Large intestine (tissue), 3 donors: ENCODE measurements at regions not wholly inside any gene's neighbourhood (a gene's known extent, or its start where the extent isn't known, plus 50 kb on each side); places are given as distances from the start of the nearest gene placed in this dataset.
"Not testable (repeated sequence)": the region's sequence is repeated elsewhere in the genome, so short reads cannot be mapped to it uniquely, and the experiment has no call there.

Experiments used
- DNase-seq, 2 donors: peaks; one replicate each; pipeline versions ENCODE4 v3.0.0 to v3.0.0-alpha.2; 2013
- H3K27ac ChIP-seq: one replicate; pipeline ENCODE4 v1.5.1; 2013; ENCODE audit warnings: low read length
- H3K27me3 ChIP-seq: 2 replicates; pipeline ENCODE4 v1.6.1; 2013; ENCODE audit warnings: low read length; ENCODE audit not compliant: control insufficient read depth, insufficient read depth
- H3K36me3 ChIP-seq: 2 replicates; pipeline ENCODE4 v1.6.1; 2013; ENCODE audit warnings: low read length; ENCODE audit not compliant: control insufficient read depth, insufficient read depth
- H3K4me1 ChIP-seq: one replicate; pipeline ENCODE4 v1.6.1; 2013; ENCODE audit warnings: low read length; ENCODE audit not compliant: control insufficient read depth, insufficient read depth
- H3K4me3 ChIP-seq: one replicate; pipeline ENCODE4 v1.5.1; 2013; ENCODE audit warnings: low read length
- H3K9me3 ChIP-seq: one replicate; pipeline ENCODE4 v1.6.1; 2013; ENCODE audit warnings: mild to moderate bottlenecking, low read depth, low read length, moderate library complexity; ENCODE audit not compliant: control insufficient read depth
- WGBS: methylation state at CpG from one replicate; pipeline ENCODE4 v1.1.5; 2013; ENCODE audit warnings: low lambda C conversion rate; ENCODE audit not compliant: insufficient coverage; 5-methylcytosine and 5-hydroxymethylcytosine counted together

- 100% methylated on average over 1 of the region's 1 CpG for WGBS
- Histone ChIP-seq H3K4me1 (no peaks in the 10 kb centered on the region), H3K9me3 (no peaks in the 10 kb centered on the region), H3K27me3 (no peaks in the 10 kb centered on the region), H3K27ac (no peak overlapping the region), H3K4me3 (no peak overlapping the region), H3K36me3 (no peaks in the 10 kb centered on the region)
- DNase-seq, result no peak
These were observed 1034.0 kb upstream of the PTPRD start for GRCh38 chr9:11646831-11647230.

GRCh38 chr9:11653867-11654266, 1039.3 kb upstream of the TYRP1 start:
- Histone ChIP-seq H3K27me3 (no peaks in the 10 kb centered on the region), H3K27ac (no peak overlapping the region), H3K4me1 (no peaks in the 10 kb centered on the region), H3K4me3 (no peak overlapping the region), H3K36me3 (no peaks in the 10 kb centered on the region), H3K9me3 (no peaks in the 10 kb centered on the region)
- 97% methylated on average over 3 of the region's 3 CpGs for WGBS
- no peak for DNase-seq

- Histone ChIP-seq H3K27me3 (no peaks in the 10 kb centered on the region), H3K9me3 (no peaks in the 10 kb centered on the region), H3K27ac (no peak overlapping the region), H3K4me1 (no peaks in the 10 kb centered on the region), H3K4me3 (no peak overlapping the region), H3K36me3 (no peaks in the 10 kb centered on the region)
- 86% methylated on average over 1 of the region's 1 CpG for whole genome bisulfite sequencing
- DNase-seq, result no peak
These were observed 1029.3 kb upstream of the TYRP1 start for GRCh38 chr9:11663913-11664312.

GRCh38 chr9:11676821-11677220, 1016.4 kb upstream of the TYRP1 start:
- WGBS, result 80% methylated on average over 1 of the region's 2 CpGs
- no peaks in the 10 kb centered on the region for H3K27me3 ChIP-seq
- no peak overlapping the region for H3K27ac ChIP-seq
- DNase-seq, result no peak
- H3K4me1 ChIP-seq, result no peaks in the 10 kb centered on the region
- no peaks in the 10 kb centered on the region for H3K36me3 ChIP-seq
- peaks cover under 1% of the 10 kb centered on the region for H3K9me3 ChIP-seq
- no peak overlapping the region for H3K4me3 ChIP-seq

- H3K9me3 ChIP-seq, result no peaks in the 10 kb centered on the region
- H3K4me1 ChIP-seq, result no peaks in the 10 kb centered on the region
- no peaks in the 10 kb centered on the region for H3K36me3 ChIP-seq
- H3K4me3 ChIP-seq, result no peak overlapping the region
- H3K27ac ChIP-seq, result no peak overlapping the region
- no peaks in the 10 kb centered on the region for H3K27me3 ChIP-seq
- no peak for DNase-seq
These were observed 1006.5 kb upstream of the TYRP1 start for GRCh38 chr9:11686733-11687132.

- no peak overlapping the region for H3K27ac ChIP-seq
- H3K27me3 ChIP-seq, result no peaks in the 10 kb centered on the region
- no peaks in the 10 kb centered on the region for H3K36me3 ChIP-seq
- DNase-seq, result no peak
- no peaks in the 10 kb centered on the region for H3K9me3 ChIP-seq
- no peaks in the 10 kb centered on the region for H3K4me1 ChIP-seq
- H3K4me3 ChIP-seq, result no peak overlapping the region
These were observed 996.1 kb upstream of the TYRP1 start for GRCh38 chr9:11697126-11697525.

- no peak overlapping the region for H3K27ac ChIP-seq
- 90% methylated on average over 2 of the region's 3 CpGs for WGBS
- H3K4me3 ChIP-seq, result no peak overlapping the region
- no peak for DNase-seq
- no peaks in the 10 kb centered on the region for H3K36me3 ChIP-seq
- H3K9me3 ChIP-seq, result no peaks in the 10 kb centered on the region
- no peaks in the 10 kb centered on the region for H3K4me1 ChIP-seq
- H3K27me3 ChIP-seq, result no peaks in the 10 kb centered on the region
These were observed 991.5 kb upstream of the TYRP1 start for GRCh38 chr9:11701706-11702105.

- no peak for DNase-seq
- H3K9me3 ChIP-seq, result no peaks in the 10 kb centered on the region
- WGBS, result 80% methylated on average over 1 of the region's 2 CpGs
- H3K36me3 ChIP-seq, result no peaks in the 10 kb centered on the region
- no peaks in the 10 kb centered on the region for H3K27me3 ChIP-seq
- H3K27ac ChIP-seq, result no peak overlapping the region
- no peak overlapping the region for H3K4me3 ChIP-seq
- no peaks in the 10 kb centered on the region for H3K4me1 ChIP-seq
These were observed 990.6 kb upstream of the TYRP1 start for GRCh38 chr9:11702548-11702947.

- H3K27ac ChIP-seq, H3K4me1 ChIP-seq, DNase-seq, H3K27me3 ChIP-seq, H3K36me3 ChIP-seq, H3K4me3 ChIP-seq, H3K9me3 ChIP-seq: not testable (repeated sequence)
- no CpG with 5 or more reads among the region's 1 CpG for WGBS
These were observed 989.0 kb upstream of the TYRP1 start for GRCh38 chr9:11704198-11704597.

GRCh38 chr9:11708899-11709298, 984.3 kb upstream of the TYRP1 start:
- no peaks in the 10 kb centered on the region for H3K36me3 ChIP-seq
- no peak overlapping the region for H3K27ac ChIP-seq
- WGBS, result 88% methylated on average over 1 of the region's 2 CpGs
- no peaks in the 10 kb centered on the region for H3K9me3 ChIP-seq
- H3K4me3 ChIP-seq, result no peak overlapping the region
- DNase-seq, result no peak
- no peaks in the 10 kb centered on the region for H3K4me1 ChIP-seq
- no peaks in the 10 kb centered on the region for H3K27me3 ChIP-seq

GRCh38 chr9:11709567-11709966, 983.6 kb upstream of the TYRP1 start:
- H3K36me3 ChIP-seq, result no peaks in the 10 kb centered on the region
- no peaks in the 10 kb centered on the region for H3K9me3 ChIP-seq
- DNase-seq, result no peak
- H3K4me1 ChIP-seq, result no peaks in the 10 kb centered on the region
- 80% methylated on average over 1 of the region's 1 CpG for WGBS
- no peaks in the 10 kb centered on the region for H3K27me3 ChIP-seq
- H3K27ac ChIP-seq, result no peak overlapping the region
- no peak overlapping the region for H3K4me3 ChIP-seq
